Heart right ventricle (tissue), 16 donors: ENCODE measurements at regions not wholly inside any gene's neighbourhood (a gene's known extent, or its start where the extent isn't known, plus 50 kb on each side); places are given as distances from the start of the nearest gene placed in this dataset.

Experiments
- ATAC-seq, 8 donors: fragments of 200-7000 bp; cut with Tn5 transposase; one replicate each; pipeline ENCODE4 v1.9.1; 2020; ENCODE audit warnings: mild to moderate bottlenecking in 8 of 8, moderate library complexity in 8 of 8, moderate number of reproducible peaks in 1 of 8
- DNase-seq, 2 donors: peaks; one replicate each; pipeline ENCODE4 v3.0.0-alpha.2; 2020
- H3K27ac ChIP-seq, 10 donors: fragments of 200-600 bp; sonication (generic) in 2 of 10; one replicate each; pipeline versions ENCODE4 v1.5.0 to v1.8.0; 2020 to 2022; ENCODE audit warnings: mild to moderate bottlenecking in 3 of 10
- H3K27me3 ChIP-seq, 7 donors: fragments of 200-600 bp; one replicate each; pipeline ENCODE4 v1.8.0; 2021 to 2022; ENCODE audit warnings: mild to moderate bottlenecking in 2 of 7
- H3K36me3 ChIP-seq, 9 donors: fragments of 200-600 bp; sonication (generic) in 1 of 9; one replicate each; pipeline versions ENCODE4 v1.5.0 to v1.8.0; 2020 to 2022; ENCODE audit warnings: mild to moderate bottlenecking in 2 of 9
- H3K4me1 ChIP-seq, 9 donors: fragments of 200-600 bp; sonication (generic) in 1 of 9; one replicate each; pipeline versions ENCODE4 v1.5.0 to v1.8.0; 2020 to 2022; ENCODE audit warnings: mild to moderate bottlenecking in 4 of 9
- H3K4me3 ChIP-seq, 10 donors: fragments of 200-600 bp; sonication (generic) in 2 of 10; one replicate each; pipeline versions ENCODE4 v1.5.0 to v1.8.0; 2020 to 2022; ENCODE audit warnings: mild to moderate bottlenecking in 7 of 10, moderate library complexity in 2 of 10
- H3K9me3 ChIP-seq, 11 donors: fragments of 200-600 bp in 10 of 11; sonication (generic) in 2 of 11; one replicate each; pipeline versions ENCODE4 v1.5.0 to v1.8.0; 2013 to 2022; ENCODE audit warnings: mild to moderate bottlenecking in 2 of 11, control low read depth in 1 of 11, moderate library complexity in 1 of 11
- WGBS, 2 donors: extraction: QIAGEN DNeasy Blood & Tissue Kit; methylation state at CpG; one replicate each; pipeline ENCODE4 v1.1.7; 2013; ENCODE audit warnings: inconsistent platforms in 1 of 2; 5-methylcytosine and 5-hydroxymethylcytosine counted together
- intact Hi-C, 10 donors: fragments of 100-400 bp; cut with DNase I; formaldehyde crosslinking; loops; one replicate each; pipeline versions ENCODE4 v1.11.1 to v1.14.2; 2022
- TF ChIP-seq, protein P1 (sequence below), 9 donors: fragments of 200-600 bp; sonication (generic) in 2 of 9; IDR thresholded peaks; one replicate each; pipeline versions ENCODE4 v1.5.0 to v1.8.0; 2021 to 2022; ENCODE audit warnings: antibody characterized with exemption in 9 of 9, mild to moderate bottlenecking in 5 of 9, moderate library complexity in 1 of 9
- donor health status: Arrhythmogenic right ventricular cardiomyopathy.
- donor health status: ischemic (EF 13 %, LVEDD 7.1; RV severe dilation, severe dysfunction).
- donor health status: healthy with polysubstance abuse.
- donor health status: DM: no; HTN: yes; CAD: no.
- donor health status: DM: no; HTN: no; CAD: no.
- donor health status: ischemic (EF 25% LVEDD 6.9; RV normal size, moderate dysfunction).
- donor health status: ischemic (EF 25% LVEDD 5.7; RV mildly dilated, moderate dysfunction).
- donor health status: healthy.
- donor health status: DM: yes; HTN: yes; CAD: no.
- donor health status: Ischemic cardiomyopathy.
- donor health status: ischemic (EF 35%, LVEDD 5.7; RV mildly dilated, moderate dysfunction).
- donor health status: nonischemic (EF 11% LVEDD 7.7; RV severe dilation, severe dysfunction).
- donor health status: DM: yes; HTN: yes; CAD: no.
- donor health status: PGD.
- donor health status: ischemic (EF 29% LVEDD 5.4; RV normal size, mild dysfunction).
- donor health status: nonischemic (EF 23%, LVEDD 6.1; RV moderate dilation, normal function).

- peaks cover 0 to 32% (median 8%) of the 10 kb centered on the region in 9 donors for H3K4me1 ChIP-seq
- peaks cover 0 to 22% (median 0%) of the 10 kb centered on the region in 9 donors for H3K36me3 ChIP-seq
- TF ChIP-seq, protein P1, sequence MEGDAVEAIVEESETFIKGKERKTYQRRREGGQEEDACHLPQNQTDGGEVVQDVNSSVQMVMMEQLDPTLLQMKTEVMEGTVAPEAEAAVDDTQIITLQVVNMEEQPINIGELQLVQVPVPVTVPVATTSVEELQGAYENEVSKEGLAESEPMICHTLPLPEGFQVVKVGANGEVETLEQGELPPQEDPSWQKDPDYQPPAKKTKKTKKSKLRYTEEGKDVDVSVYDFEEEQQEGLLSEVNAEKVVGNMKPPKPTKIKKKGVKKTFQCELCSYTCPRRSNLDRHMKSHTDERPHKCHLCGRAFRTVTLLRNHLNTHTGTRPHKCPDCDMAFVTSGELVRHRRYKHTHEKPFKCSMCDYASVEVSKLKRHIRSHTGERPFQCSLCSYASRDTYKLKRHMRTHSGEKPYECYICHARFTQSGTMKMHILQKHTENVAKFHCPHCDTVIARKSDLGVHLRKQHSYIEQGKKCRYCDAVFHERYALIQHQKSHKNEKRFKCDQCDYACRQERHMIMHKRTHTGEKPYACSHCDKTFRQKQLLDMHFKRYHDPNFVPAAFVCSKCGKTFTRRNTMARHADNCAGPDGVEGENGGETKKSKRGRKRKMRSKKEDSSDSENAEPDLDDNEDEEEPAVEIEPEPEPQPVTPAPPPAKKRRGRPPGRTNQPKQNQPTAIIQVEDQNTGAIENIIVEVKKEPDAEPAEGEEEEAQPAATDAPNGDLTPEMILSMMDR (IDR thresholded peaks at IDR 0.05) = peak in 6 of 9 donors; percentile 23 to 47 (median 42)
- intact Hi-C loops = loop anchor here in 6 of 10 donors (5.0 to 10.0 kb wide), 4 partner anchors 232 to 427 kb away; no protein-coding TSS in a partner anchor
- 48 to 59% methylated on average over 4 of the region's 4 CpGs for WGBS, 2 donors
- DNase-seq (no peak), ATAC-seq (peak in 3 of 8 donors; percentile 38 to 60 (median 58))
- H3K4me3 ChIP-seq = peak overlapping the region in 7 of 10 donors; percentile 14 to 46 (median 33)
- peak overlapping the region in 6 of 10 donors; percentile 11 to 72 (median 63) for H3K27ac ChIP-seq
- H3K9me3 ChIP-seq = no peaks in the 10 kb centered on the region
- H3K27me3 ChIP-seq = peaks cover 0 to 45% (median 0%) of the 10 kb centered on the region in 7 donors
These were observed 548.7 kb upstream of the DIPK2B start for GRCh38 chrX:45749375-45749774.

DNA sequence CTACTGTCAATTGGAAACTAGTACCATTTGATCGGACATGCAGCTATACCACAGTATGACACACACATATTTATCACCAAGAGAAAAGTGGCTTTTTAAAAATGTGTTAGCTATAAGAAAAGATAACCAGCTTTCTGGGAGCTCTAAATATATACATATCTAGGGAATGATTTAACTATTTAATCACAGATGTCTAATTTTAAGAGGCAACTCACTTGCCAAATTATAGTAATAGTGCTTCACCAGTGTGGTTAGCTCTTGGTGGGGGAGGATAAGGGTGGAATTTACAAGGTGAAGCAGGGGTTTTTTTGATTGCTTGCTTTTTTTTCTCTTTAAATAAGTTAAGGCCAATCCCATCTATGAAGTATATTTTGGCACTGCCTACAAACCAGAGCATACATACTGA, 547.7 kb upstream of the DIPK2B start:
- Histone ChIP-seq H3K4me1 (peaks cover 0 to 25% (median 5%) of the 10 kb centered on the region in 9 donors), H3K9me3 (no peaks in the 10 kb centered on the region), H3K36me3 (peaks cover 0 to 24% (median 0%) of the 10 kb centered on the region in 9 donors), H3K27ac (peak overlapping the region in 5 of 10 donors; percentile 32 to 72 (median 70)), H3K4me3 (peak overlapping the region in 5 of 10 donors; percentile 20 to 46 (median 41)), H3K27me3 (peaks cover 0 to 53% (median 0%) of the 10 kb centered on the region in 7 donors)
- WGBS, 2 donors = 38 to 68% methylated on average over 1 of the region's 1 CpG
- ATAC-seq (no peak), DNase-seq (no peak)
- TF ChIP-seq, protein P1 (IDR thresholded peaks at IDR 0.05) = no peak
- intact Hi-C loops = loop anchor here in 6 of 10 donors (5.0 to 10.0 kb wide), 4 partner anchors 231 to 426 kb away; no protein-coding TSS in a partner anchor

- Histone ChIP-seq H3K4me3 (peak overlapping the region in 5 of 10 donors; percentile 20 to 46 (median 41)), H3K27me3 (peaks cover 0 to 51% (median 0%) of the 10 kb centered on the region in 7 donors), H3K36me3 (peaks cover 0 to 24% (median 0%) of the 10 kb centered on the region in 9 donors), H3K4me1 (peaks cover 0 to 20% (median 5%) of the 10 kb centered on the region in 9 donors), H3K9me3 (no peaks in the 10 kb centered on the region), H3K27ac (peak overlapping the region in 5 of 10 donors; percentile 32 to 72 (median 70))
- ATAC-seq (no peak), DNase-seq (no peak)
- intact Hi-C loops = loop anchor here in 6 of 10 donors (5.0 to 10.0 kb wide), 4 partner anchors 231 to 426 kb away; no protein-coding TSS in a partner anchor
- TF ChIP-seq, protein P1 (IDR thresholded peaks at IDR 0.05) = no peak
- WGBS, 2 donors = 36 to 42% methylated on average over 4 of the region's 4 CpGs
These were observed 547.2 kb upstream of the DIPK2B start for GRCh38 chrX:45747905-45748304.

GRCh38 chrX:45745479-45745878, 544.8 kb upstream of the DIPK2B start:
- Histone ChIP-seq H3K27ac (no peak overlapping the region), H3K27me3 (peaks cover 0 to 55% (median 0%) of the 10 kb centered on the region in 7 donors), H3K9me3 (no peaks in the 10 kb centered on the region), H3K36me3 (peaks cover 0 to 24% (median 0%) of the 10 kb centered on the region in 9 donors), H3K4me1 (peaks cover 0 to 19% (median 5%) of the 10 kb centered on the region in 9 donors), H3K4me3 (no peak overlapping the region)
- TF ChIP-seq, protein P1 (IDR thresholded peaks at IDR 0.05) = no peak
- intact Hi-C loops = loop anchor here in 6 of 10 donors (5.0 to 10.0 kb wide), 4 partner anchors 228 to 423 kb away; no protein-coding TSS in a partner anchor
- DNase-seq (no peak), ATAC-seq (no peak)
